Activated CD4-positive, alpha-beta memory T cell treated with anti-CD3 and anti-CD28 coated beads for 36 hours (primary cell): ENCODE measurements at regions not wholly inside any gene's neighbourhood (a gene's known extent, or its start where the extent isn't known, plus 50 kb on each side); places are given as distances from the start of the nearest gene placed in this dataset.

Experiments used
- CTCF ChIA-PET: fragments of 350-600 bp; sonication (Branson Sonifier 250); formaldehyde crosslinking; loops from one replicate; lab custom pipeline; 2021; ENCODE audit warnings: antibody characterized with exemption, inconsistent platforms; lab: Charles Lee
- POLR2A ChIA-PET: fragments of 350-600 bp; sonication (Branson Sonifier 250); formaldehyde crosslinking; loops from one replicate; lab custom pipeline; 2021; ENCODE audit warnings: antibody characterized with exemption; lab: Charles Lee
- DNase-seq: peaks from one replicate; pipeline ENCODE4 v3.0.0-alpha.2; 2020
- H3K27ac Mint-ChIP-seq: one replicate; pipeline ENCODE4 v1.8.0; 2021; ENCODE audit warnings: mixed read lengths
- H3K27me3 Mint-ChIP-seq: one replicate; pipeline ENCODE4 v1.8.0; 2021; ENCODE audit warnings: mixed read lengths
- H3K36me3 Mint-ChIP-seq: one replicate; pipeline ENCODE4 v1.8.0; 2021; ENCODE audit warnings: mixed read lengths
- H3K4me1 Mint-ChIP-seq: one replicate; pipeline ENCODE4 v1.8.0; 2021; ENCODE audit warnings: low read depth, mixed read lengths
- H3K4me3 Mint-ChIP-seq: one replicate; pipeline ENCODE4 v1.8.0; 2021; ENCODE audit warnings: mild to moderate bottlenecking, mixed read lengths
- H3K9me3 Mint-ChIP-seq: one replicate; pipeline ENCODE4 v1.8.0; 2021; ENCODE audit warnings: mixed read lengths
- intact Hi-C: fragments of 100-400 bp; cut with micrococcal nuclease; formaldehyde crosslinking; loops from one replicate; pipeline ENCODE4 v1.15.1; 2023

DNA sequence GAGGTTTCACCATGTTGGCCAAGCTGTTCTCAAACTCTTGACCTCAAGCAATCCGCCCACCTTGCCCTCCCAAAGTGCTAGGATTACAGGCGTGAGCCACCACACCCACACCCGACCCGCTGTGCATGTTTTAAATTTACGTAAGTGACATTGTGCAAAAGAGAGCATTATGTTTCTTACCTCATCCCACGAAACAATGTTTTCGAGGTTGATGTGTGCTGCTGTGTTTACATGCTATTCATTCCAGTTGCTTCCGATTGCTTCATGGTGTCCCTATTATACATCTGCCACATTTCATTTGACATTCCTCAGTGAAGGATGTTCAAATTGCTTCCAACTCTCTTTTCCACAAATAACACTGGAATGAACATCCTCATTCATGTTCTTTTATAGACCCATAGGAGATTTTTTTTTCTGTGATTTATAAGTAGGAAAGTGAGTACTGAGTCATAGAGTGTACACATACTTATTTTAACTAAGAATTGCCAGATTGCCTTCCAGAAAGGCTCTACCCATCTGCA lies 403.9 kb upstream of the JARID2 start:
- no peak for DNase-seq
- H3K4me1 Mint-ChIP-seq = peaks cover 15% of the 10 kb centered on the region
- peaks cover 8% of the 10 kb centered on the region for H3K27me3 Mint-ChIP-seq
- no peaks in the 10 kb centered on the region for H3K9me3 Mint-ChIP-seq
- POLR2A ChIA-PET = no interaction called here
- CTCF ChIA-PET = no interaction called here
- intact Hi-C loops = no loop called here
- no peaks in the 10 kb centered on the region for H3K36me3 Mint-ChIP-seq
- H3K27ac Mint-ChIP-seq = no peak overlapping the region
- no peak overlapping the region for H3K4me3 Mint-ChIP-seq

DNA sequence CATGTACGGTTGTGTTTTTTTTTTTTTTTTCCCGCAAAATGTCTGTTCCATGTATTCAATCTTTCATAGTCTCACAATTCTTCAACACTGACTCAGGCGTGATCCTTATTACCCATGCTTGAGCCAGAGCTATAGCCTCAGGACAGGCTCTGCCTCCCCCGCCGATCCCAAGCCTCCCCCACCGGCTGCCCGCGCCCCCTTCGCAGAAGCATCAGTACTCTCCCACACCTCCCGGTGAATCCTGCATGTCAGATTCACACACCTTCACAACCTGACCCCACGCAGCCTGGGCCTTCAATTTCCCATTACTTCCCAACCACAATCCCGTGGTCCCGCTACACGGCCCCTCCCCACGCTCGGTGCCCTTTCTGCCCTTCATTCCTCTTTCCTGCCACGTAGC lies 401.5 kb upstream of the JARID2 start:
- Mint-ChIP-seq H3K27me3 (peaks cover 4% of the 10 kb centered on the region), H3K36me3 (no peaks in the 10 kb centered on the region), H3K4me3 (no peak overlapping the region), H3K27ac (no peak overlapping the region), H3K9me3 (no peaks in the 10 kb centered on the region), H3K4me1 (peaks cover 3% of the 10 kb centered on the region)
- CTCF ChIA-PET = no interaction called here
- DNase-seq = no peak
- intact Hi-C loops = no loop called here
- POLR2A ChIA-PET = no interaction called here

DNA sequence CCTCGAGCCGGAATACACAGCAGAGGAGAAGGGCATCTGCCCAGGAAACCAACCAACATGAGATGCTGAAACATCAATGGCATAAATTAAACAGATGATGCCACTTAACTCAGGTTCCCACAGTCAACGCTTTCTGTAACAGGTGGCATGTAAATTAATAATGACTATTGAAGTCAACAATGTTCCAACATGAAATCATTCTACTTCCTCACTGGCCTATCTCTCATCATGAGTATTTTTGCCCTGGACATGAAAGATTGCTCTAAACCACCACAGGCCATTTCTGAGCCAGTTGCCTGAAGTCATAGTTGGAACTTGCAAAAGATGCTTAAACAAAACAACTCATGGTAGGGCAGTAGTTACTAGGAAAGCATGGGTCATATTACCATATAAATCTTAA lies 397.9 kb upstream of the JARID2 start:
- no peak for DNase-seq

DNA sequence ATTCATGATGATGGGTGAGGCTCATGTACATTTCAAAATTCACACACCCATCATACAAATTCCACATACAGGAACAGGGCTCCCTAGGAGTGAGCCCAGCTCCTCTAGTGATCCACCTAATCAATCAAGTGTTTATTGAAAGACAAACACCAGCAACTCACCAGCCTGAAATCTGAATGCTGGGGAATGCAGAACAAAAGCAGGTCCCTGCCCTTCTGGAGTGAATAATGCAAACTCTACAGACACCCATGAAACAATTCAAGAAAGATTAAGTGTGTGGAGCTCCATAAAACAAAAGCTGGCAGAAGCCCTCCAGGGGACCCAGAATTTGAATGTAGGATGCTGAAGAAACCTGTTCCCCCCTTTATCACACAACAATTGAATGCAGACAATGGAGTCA lies 396.7 kb upstream of the JARID2 start:
- H3K4me1 Mint-ChIP-seq = no peaks in the 10 kb centered on the region
- no peak overlapping the region for H3K4me3 Mint-ChIP-seq
- H3K27ac Mint-ChIP-seq = no peak overlapping the region
- CTCF ChIA-PET = no interaction called here
- no peak for DNase-seq
- no peaks in the 10 kb centered on the region for H3K9me3 Mint-ChIP-seq
- intact Hi-C loops = no loop called here
- POLR2A ChIA-PET = no interaction called here
- H3K27me3 Mint-ChIP-seq = peaks cover 2% of the 10 kb centered on the region
- no peaks in the 10 kb centered on the region for H3K36me3 Mint-ChIP-seq

More for the DNA sequence above, 397.9 kb upstream of the JARID2 start:
- no peak overlapping the region for H3K27ac Mint-ChIP-seq
- ChIA-PET CTCF (no interaction called here), POLR2A (no interaction called here)
- peaks cover 2% of the 10 kb centered on the region for H3K27me3 Mint-ChIP-seq
- H3K4me3 Mint-ChIP-seq = no peak overlapping the region
- H3K9me3 Mint-ChIP-seq = no peaks in the 10 kb centered on the region
- H3K36me3 Mint-ChIP-seq = no peaks in the 10 kb centered on the region
- intact Hi-C loops = no loop called here
- H3K4me1 Mint-ChIP-seq = no peaks in the 10 kb centered on the region

DNA sequence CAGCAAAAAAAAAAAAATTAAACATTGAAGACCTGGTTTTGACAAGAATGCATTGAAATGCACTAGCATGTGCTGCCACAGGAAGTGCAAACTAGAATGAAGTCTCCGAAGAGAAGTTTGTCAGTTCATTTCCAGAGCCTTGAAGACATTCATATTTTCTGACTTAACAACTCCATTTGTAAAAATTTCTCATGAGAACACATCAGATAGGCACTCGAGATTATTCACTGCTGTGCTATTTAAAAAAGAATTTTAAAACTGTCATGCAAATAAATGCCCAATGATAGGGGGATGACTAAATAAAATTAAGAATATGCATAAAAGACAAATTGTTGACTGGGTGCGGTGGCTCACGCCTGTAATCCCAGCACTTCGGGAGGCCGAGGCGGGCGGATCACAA lies 394.6 kb upstream of the JARID2 start:
- no peaks in the 10 kb centered on the region for H3K36me3 Mint-ChIP-seq
- peaks cover 2% of the 10 kb centered on the region for H3K27me3 Mint-ChIP-seq
- ChIA-PET POLR2A (no interaction called here), CTCF (no interaction called here)
- peaks cover under 1% of the 10 kb centered on the region for H3K4me1 Mint-ChIP-seq
- H3K9me3 Mint-ChIP-seq = no peaks in the 10 kb centered on the region
- no peak overlapping the region for H3K27ac Mint-ChIP-seq
- no peak overlapping the region for H3K4me3 Mint-ChIP-seq
- DNase-seq = no peak
- intact Hi-C loops = no loop called here

DNA sequence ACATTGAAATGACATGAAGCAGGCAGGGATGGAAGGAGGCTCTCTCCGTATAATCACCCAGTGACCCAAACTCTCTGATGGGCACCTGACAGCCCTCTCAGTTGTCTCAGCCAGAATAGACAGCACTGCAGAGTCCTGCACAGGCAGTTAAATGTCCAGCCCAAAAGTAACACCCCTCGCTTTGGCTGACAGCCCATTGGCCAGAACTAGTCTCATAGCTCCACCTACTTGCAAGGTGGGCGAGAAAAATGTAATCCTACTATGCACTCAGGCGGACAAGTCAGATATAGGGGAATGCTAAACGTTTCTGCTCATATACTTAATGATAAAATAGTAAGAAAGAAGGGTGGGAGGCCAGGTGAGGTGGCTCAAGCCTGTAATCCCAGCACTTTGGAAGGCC lies 393.5 kb upstream of the JARID2 start:
- intact Hi-C loops = no loop called here
- H3K9me3 Mint-ChIP-seq = no peaks in the 10 kb centered on the region
- peaks cover 2% of the 10 kb centered on the region for H3K27me3 Mint-ChIP-seq
- no peak for DNase-seq
- H3K27ac Mint-ChIP-seq = no peak overlapping the region
- H3K4me3 Mint-ChIP-seq = no peak overlapping the region
- POLR2A ChIA-PET = no interaction called here
- peaks cover 10% of the 10 kb centered on the region for H3K4me1 Mint-ChIP-seq
- peaks cover 2% of the 10 kb centered on the region for H3K36me3 Mint-ChIP-seq
- CTCF ChIA-PET = no interaction called here

DNA sequence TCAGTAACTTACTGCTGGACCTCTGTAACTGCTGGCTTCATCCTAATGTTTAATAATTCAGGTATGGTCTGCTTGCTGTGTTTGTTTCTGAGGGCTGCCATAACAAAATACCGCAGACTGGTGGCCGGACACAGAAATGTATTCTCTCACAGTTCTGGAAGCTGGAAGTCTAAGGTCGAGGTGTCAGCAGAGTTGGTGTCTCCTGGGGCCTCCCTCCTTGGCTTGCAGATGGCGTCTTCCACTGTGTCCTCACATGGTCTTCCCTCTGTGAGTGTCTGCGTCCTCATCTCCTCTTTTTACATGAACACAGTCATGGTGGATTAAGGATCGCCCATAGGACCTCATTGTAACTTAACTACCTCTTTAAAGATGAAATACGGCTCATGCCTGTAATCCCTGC lies 389.7 kb upstream of the JARID2 start:
- no peak overlapping the region for H3K4me3 Mint-ChIP-seq
- POLR2A ChIA-PET = interaction anchor here (5.4 kb wide), 1 partner anchor 101 kb away, joined by 33 read pairs; no protein-coding TSS in a partner anchor
- no peaks in the 10 kb centered on the region for H3K9me3 Mint-ChIP-seq

DNA sequence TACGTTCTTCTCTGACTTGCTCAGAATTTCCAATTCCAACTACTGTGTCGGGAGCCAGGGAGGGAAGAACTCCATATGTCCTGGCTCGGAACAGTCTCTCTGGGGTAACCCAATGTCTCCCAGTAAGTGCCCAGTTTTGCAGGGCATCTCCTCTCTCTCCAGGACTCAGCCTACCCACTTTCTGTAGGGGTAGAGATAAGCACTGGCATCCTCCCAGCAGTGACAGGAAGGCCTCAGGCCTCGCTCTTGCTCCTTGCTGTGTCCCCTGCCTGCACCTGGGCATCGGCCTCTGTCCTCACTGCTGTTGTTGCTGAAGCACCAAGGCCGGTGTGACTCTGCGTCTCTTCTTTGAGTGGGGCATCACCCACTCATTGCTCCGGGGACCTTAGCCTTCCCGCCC lies 388.9 kb upstream of the JARID2 start:
- H3K4me1 Mint-ChIP-seq = peaks cover 48% of the 10 kb centered on the region
- H3K9me3 Mint-ChIP-seq = no peaks in the 10 kb centered on the region
- POLR2A ChIA-PET = interaction anchor here (5.4 kb wide), 1 partner anchor 102 kb away, joined by 33 read pairs; no protein-coding TSS in a partner anchor
- peaks cover 2% of the 10 kb centered on the region for H3K36me3 Mint-ChIP-seq
- DNase-seq = no peak
- intact Hi-C loops = loop anchor here (5.0 kb wide), 1 partner anchor 390 kb away; the partner anchor contains the start of gene JARID2
- no peaks in the 10 kb centered on the region for H3K27me3 Mint-ChIP-seq
- H3K4me3 Mint-ChIP-seq = peak overlapping the region; percentile 56
- CTCF ChIA-PET = interaction anchor here (0.7 kb wide), 1 partner anchor 10 kb away, joined by 3 read pairs; no protein-coding TSS in a partner anchor
- peak overlapping the region; percentile 95 for H3K27ac Mint-ChIP-seq

More for the DNA sequence above, 389.7 kb upstream of the JARID2 start:
- no peak for DNase-seq
- Mint-ChIP-seq H3K4me1 (peaks cover 44% of the 10 kb centered on the region), H3K27me3 (no peaks in the 10 kb centered on the region), H3K36me3 (peaks cover 2% of the 10 kb centered on the region), H3K27ac (no peak overlapping the region)
- intact Hi-C loops = loop anchor here (5.0 kb wide), 1 partner anchor 391 kb away; the partner anchor contains the start of gene JARID2
- CTCF ChIA-PET = interaction anchor here (0.7 kb wide), 1 partner anchor 9 kb away, joined by 3 read pairs; no protein-coding TSS in a partner anchor

DNA sequence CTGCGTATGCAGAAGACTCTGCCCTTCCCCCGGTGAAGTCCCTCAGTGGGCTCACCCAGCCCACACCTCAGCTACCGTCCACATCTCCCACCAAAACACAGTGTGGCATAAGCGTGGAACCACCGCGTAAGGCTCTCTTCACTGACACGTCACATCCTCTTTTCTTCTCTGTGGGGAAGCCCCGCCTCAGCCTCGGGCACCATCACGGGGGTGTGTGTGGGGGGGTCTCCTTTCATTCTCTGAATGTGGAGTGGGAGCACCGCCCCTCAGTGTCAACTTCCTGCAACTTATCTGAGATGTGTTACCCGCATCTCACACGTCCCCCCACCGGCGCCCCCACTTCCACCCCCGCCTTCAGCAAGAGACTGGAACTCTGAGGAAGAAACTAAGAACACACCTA lies 388.4 kb upstream of the JARID2 start:
- H3K36me3 Mint-ChIP-seq = peaks cover 2% of the 10 kb centered on the region
- no peaks in the 10 kb centered on the region for H3K27me3 Mint-ChIP-seq
- DNase-seq = peak; percentile 84
- peak overlapping the region; percentile 95 for H3K27ac Mint-ChIP-seq
- POLR2A ChIA-PET = interaction anchor here (1.6 to 5.4 kb wide), 5 partner anchors 18 to 128 kb away, joined by 4 to 74 read pairs (median 9); no protein-coding TSS in a partner anchor
- H3K4me1 Mint-ChIP-seq = peaks cover 48% of the 10 kb centered on the region
- CTCF ChIA-PET = interaction anchor here (1.5 kb wide), 1 partner anchor 101 kb away, joined by 3 read pairs; no protein-coding TSS in a partner anchor
- H3K9me3 Mint-ChIP-seq = no peaks in the 10 kb centered on the region
- peak overlapping the region; percentile 56 for H3K4me3 Mint-ChIP-seq
- intact Hi-C loops = loop anchor here (5.0 kb wide), 1 partner anchor 390 kb away; the partner anchor contains the start of gene JARID2

DNA sequence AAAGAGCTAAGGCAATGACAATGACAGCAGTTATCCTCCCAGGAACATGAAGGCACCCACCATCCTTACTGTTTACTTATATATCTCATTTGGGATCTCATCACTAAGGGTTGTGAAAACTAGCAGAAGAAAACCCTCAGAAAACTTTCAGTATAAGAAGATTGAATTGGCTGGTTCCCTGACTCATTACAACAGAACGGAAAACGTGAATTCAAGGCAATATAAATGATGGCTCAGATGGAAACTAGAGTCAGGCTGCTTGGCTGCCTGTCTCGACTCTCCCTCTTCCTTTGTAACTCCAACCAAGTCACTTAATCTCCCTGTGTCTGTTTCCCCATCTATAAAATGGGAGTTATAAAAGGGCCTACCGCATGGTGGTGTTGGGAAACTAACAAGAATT lies 387.1 kb upstream of the JARID2 start:
- peaks cover 2% of the 10 kb centered on the region for H3K36me3 Mint-ChIP-seq
- intact Hi-C loops = loop anchor here (1.0 to 5.0 kb wide), 5 partner anchors 16 to 406 kb away; partner anchors contain the start of gene JARID2
- peak; percentile 46 for DNase-seq
- H3K27ac Mint-ChIP-seq = peak overlapping the region; percentile 71
- ChIA-PET POLR2A (interaction anchor here (0.7 to 5.4 kb wide), 13 partner anchors 12 to 395 kb away, joined by 3 to 74 read pairs (median 5); no protein-coding TSS in a partner anchor), CTCF (interaction anchor here (0.8 to 1.5 kb wide), 5 partner anchors 18 to 110 kb away, joined by 3 to 5 read pairs (median 3); no protein-coding TSS in a partner anchor)
- H3K27me3 Mint-ChIP-seq = no peaks in the 10 kb centered on the region
- no peaks in the 10 kb centered on the region for H3K9me3 Mint-ChIP-seq
- no peak overlapping the region for H3K4me3 Mint-ChIP-seq
- peaks cover 48% of the 10 kb centered on the region for H3K4me1 Mint-ChIP-seq

DNA sequence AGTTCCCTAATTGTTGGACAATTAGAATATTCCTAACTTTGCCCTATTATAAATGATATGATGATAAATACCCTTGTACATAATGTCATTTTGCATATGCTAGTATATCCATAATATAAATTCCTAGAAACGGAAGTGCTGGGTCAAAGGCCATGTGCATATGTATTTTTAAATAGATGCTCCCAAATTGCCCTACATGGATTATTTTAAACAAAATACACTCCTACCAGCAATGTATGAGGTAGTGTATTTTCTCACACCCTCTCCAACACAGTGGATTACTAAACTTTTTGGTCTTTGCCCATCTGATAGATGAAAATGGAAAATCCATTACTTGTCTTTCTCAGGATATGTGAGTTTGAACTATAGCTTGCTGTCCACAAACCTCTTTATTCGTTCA lies 385.1 kb upstream of the JARID2 start:
- Mint-ChIP-seq H3K36me3 (peaks cover 2% of the 10 kb centered on the region), H3K4me1 (peaks cover 52% of the 10 kb centered on the region), H3K27me3 (no peaks in the 10 kb centered on the region), H3K4me3 (peak overlapping the region; percentile 14), H3K9me3 (no peaks in the 10 kb centered on the region), H3K27ac (peak overlapping the region; percentile 61)
- POLR2A ChIA-PET = interaction anchor here (4.5 to 5.4 kb wide), 2 partner anchors 14 to 106 kb away, joined by 33 to 74 read pairs; no protein-coding TSS in a partner anchor
- CTCF ChIA-PET = no interaction called here
- intact Hi-C loops = no loop called here
- DNase-seq = no peak

DNA sequence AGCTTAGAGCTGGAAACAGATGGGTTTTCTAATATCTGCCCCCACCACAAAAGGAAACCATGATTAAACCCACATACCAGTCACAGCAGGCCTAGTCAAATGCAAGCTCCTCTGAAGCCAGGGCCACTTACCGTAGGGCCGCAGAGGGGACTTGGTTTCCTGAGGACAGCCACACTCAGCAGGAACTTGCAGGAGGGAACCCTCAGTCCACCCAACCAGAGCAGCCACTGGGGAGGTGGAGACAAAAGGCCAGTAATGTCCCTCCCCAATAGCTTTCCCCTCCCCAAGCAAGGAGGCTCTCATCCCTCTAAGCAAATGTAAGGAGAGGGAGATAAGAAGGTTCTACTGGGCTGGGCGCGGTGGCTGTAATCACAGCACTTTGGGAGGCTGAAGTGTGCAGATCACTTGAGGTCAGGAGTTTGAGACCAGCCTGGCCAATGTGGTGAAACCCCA lies 384.4 kb upstream of the JARID2 start:
- ChIA-PET POLR2A (interaction anchor here (0.6 to 5.4 kb wide), 4 partner anchors 14 to 468 kb away, joined by 3 to 74 read pairs (median 19); no protein-coding TSS in a partner anchor), CTCF (no interaction called here)
- Mint-ChIP-seq H3K36me3 (peaks cover 2% of the 10 kb centered on the region), H3K4me1 (peaks cover 51% of the 10 kb centered on the region), H3K4me3 (no peak overlapping the region), H3K27me3 (no peaks in the 10 kb centered on the region), H3K27ac (peak overlapping the region; percentile 61), H3K9me3 (no peaks in the 10 kb centered on the region)
- intact Hi-C loops = no loop called here
- peak; percentile 36 for DNase-seq
